22Rv1 (cell line): ENCODE measurements at regions not wholly inside any gene's neighbourhood (a gene's known extent, or its start where the extent isn't known, plus 50 kb on each side); places are given as distances from the start of the nearest gene placed in this dataset.

ENCODE experiments used
- CTCF ChIP-seq: fragments of 450-650 bp; IDR thresholded peaks from 2 replicates; pipeline ENCODE4 v1.5.1; 2017; ENCODE audit warnings: mild to moderate bottlenecking
- ZFX ChIP-seq: fragments of 450-650 bp; IDR thresholded peaks from 2 replicates; pipeline ENCODE4 v1.6.1; 2017; ENCODE audit warnings: antibody characterized with exemption, borderline replicate concordance

- TF ChIP-seq CTCF (peak; percentile 41), ZFX (no peak)
Observed at GRCh38 chr9:1429297-1429696, 379.1 kb downstream of the DMRT2 start.
